RWPE2 (cell line): ENCODE measurements at regions not wholly inside any gene's neighbourhood (a gene's known extent, or its start where the extent isn't known, plus 50 kb on each side); places are given as distances from the start of the nearest gene placed in this dataset.

Experiments used
- ATAC-seq: fragments of 200-7000 bp; cut with Tn5 transposase; 3 replicates; pipeline ENCODE4 v1.9.1; 2021; ENCODE audit warnings: low read depth
- DNase-seq: peaks from one replicate; pipeline ENCODE4 v3.0.0-alpha.2; 2020; ENCODE audit warnings: low spot score
- H3K27ac ChIP-seq: fragments of 450-650 bp; 2 replicates; pipeline ENCODE4 v1.5.1; 2017; ENCODE audit warnings: mild to moderate bottlenecking; ENCODE audit not compliant: poor library complexity, severe bottlenecking
- H3K27me3 ChIP-seq: fragments of 250-450 bp; sonication (Bioruptor Pico); 2 replicates; pipeline ENCODE4 v1.5.1; 2021; ENCODE audit warnings: mild to moderate bottlenecking, moderate library complexity; ENCODE audit not compliant: insufficient read depth, poor library complexity, severe bottlenecking
- H3K36me3 ChIP-seq: fragments of 250-450 bp; sonication (Bioruptor Pico); 2 replicates; pipeline ENCODE4 v1.5.1; 2020; ENCODE audit warnings: low read depth, mild to moderate bottlenecking, moderate library complexity
- H3K4me1 ChIP-seq: fragments of 250-450 bp; sonication (Bioruptor Pico); 2 replicates; pipeline ENCODE4 v1.5.1; 2021; ENCODE audit warnings: mild to moderate bottlenecking, moderate library complexity; ENCODE audit not compliant: insufficient read depth, poor library complexity, severe bottlenecking
- H3K4me3 ChIP-seq: fragments of 250-450 bp; sonication (Bioruptor Pico); 2 replicates; pipeline ENCODE4 v1.5.1; 2021; ENCODE audit warnings: mild to moderate bottlenecking, moderate library complexity; ENCODE audit not compliant: severe bottlenecking
- H3K9me3 ChIP-seq: fragments of 250-450 bp; sonication (Bioruptor Pico); 2 replicates; pipeline ENCODE4 v1.5.1; 2021; ENCODE audit warnings: mild to moderate bottlenecking, moderate library complexity; ENCODE audit not compliant: severe bottlenecking
- TF ChIP-seq, protein P1 (sequence below): fragments of 450-650 bp; IDR thresholded peaks from one replicate; pipeline ENCODE4 v1.5.1; 2017; ENCODE audit warnings: mild to moderate bottlenecking, moderate library complexity; ENCODE audit not compliant: poor library complexity, severe bottlenecking

DNA sequence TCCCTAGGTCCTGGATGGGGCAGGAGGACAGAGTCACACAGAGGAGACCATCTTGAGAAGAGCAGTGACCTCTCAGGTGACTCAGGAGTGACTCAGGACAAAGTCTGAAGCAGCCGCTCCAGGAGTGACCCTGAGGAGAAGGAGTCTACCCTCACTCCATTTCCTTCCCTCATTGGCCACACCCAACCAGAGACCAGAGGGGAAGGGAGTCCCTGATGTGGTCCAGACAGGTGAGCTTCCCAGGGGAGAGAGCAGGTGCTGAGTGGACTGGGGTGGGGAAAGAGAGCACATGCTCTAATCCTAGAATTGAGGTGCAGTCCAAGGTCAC, 75.5 kb upstream of the MEDAG start:
- Histone ChIP-seq H3K4me1 (peaks cover 30% of the 10 kb centered on the region), H3K4me3 (no peak overlapping the region), H3K27me3 (no peaks in the 10 kb centered on the region), H3K36me3 (no peaks in the 10 kb centered on the region), H3K9me3 (no peaks in the 10 kb centered on the region), H3K27ac (peak overlapping the region; percentile 92)
- TF ChIP-seq, protein P1, sequence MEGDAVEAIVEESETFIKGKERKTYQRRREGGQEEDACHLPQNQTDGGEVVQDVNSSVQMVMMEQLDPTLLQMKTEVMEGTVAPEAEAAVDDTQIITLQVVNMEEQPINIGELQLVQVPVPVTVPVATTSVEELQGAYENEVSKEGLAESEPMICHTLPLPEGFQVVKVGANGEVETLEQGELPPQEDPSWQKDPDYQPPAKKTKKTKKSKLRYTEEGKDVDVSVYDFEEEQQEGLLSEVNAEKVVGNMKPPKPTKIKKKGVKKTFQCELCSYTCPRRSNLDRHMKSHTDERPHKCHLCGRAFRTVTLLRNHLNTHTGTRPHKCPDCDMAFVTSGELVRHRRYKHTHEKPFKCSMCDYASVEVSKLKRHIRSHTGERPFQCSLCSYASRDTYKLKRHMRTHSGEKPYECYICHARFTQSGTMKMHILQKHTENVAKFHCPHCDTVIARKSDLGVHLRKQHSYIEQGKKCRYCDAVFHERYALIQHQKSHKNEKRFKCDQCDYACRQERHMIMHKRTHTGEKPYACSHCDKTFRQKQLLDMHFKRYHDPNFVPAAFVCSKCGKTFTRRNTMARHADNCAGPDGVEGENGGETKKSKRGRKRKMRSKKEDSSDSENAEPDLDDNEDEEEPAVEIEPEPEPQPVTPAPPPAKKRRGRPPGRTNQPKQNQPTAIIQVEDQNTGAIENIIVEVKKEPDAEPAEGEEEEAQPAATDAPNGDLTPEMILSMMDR = no peak
- ATAC-seq (no peak), DNase-seq (no peak)

DNA sequence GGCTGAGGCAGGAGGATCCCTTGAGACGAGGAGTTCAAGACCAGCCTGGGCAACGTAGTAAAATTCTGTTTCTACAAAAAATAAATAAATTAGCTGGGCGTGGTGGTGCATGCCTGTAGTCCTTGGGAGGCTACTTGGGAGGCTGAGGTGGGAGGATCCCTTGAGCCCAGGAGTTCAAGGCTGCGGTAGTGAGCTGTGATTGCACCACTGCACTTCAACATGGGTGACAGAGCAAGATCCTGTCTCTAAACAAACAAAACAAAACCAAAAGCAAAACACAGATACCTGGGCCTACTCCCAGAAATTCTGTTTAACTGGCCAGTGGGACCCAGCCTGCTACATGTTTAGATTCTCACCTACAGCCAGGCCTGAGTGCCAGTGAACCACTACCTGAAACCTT, 74.6 kb upstream of the MEDAG start:
- H3K4me3 ChIP-seq = no peak overlapping the region
- peaks cover 30% of the 10 kb centered on the region for H3K4me1 ChIP-seq
- no peaks in the 10 kb centered on the region for H3K9me3 ChIP-seq
- H3K36me3 ChIP-seq = no peaks in the 10 kb centered on the region
- TF ChIP-seq, protein P1 = no peak
- peak overlapping the region; percentile 92 for H3K27ac ChIP-seq
- no peak for ATAC-seq
- no peaks in the 10 kb centered on the region for H3K27me3 ChIP-seq
- no peak for DNase-seq

DNA sequence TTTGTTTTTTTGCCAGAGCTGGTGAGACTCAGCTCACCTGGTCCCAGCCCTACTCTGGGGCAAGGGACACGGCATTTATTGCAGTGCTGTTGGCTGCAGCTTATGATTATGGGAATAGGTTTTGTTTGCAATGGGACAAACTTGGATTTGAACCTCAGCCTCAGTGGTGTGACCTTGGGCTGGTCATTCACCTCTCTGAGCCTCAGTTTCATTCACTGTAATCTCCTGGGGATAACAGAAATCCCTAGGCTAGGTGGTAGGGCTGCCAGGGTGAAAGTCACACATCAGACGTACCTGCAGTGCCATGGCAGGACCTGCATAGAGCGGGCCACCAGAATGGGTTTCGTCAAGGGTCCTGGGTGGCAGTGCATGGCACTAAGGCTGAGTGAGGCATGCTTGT, 73.7 kb upstream of the MEDAG start:
- Histone ChIP-seq H3K27ac (peak overlapping the region; percentile 92), H3K27me3 (no peaks in the 10 kb centered on the region), H3K4me3 (no peak overlapping the region), H3K9me3 (no peaks in the 10 kb centered on the region), H3K4me1 (peaks cover 30% of the 10 kb centered on the region), H3K36me3 (no peaks in the 10 kb centered on the region)
- no peak for ATAC-seq
- TF ChIP-seq, protein P1 = no peak
- DNase-seq = no peak

DNA sequence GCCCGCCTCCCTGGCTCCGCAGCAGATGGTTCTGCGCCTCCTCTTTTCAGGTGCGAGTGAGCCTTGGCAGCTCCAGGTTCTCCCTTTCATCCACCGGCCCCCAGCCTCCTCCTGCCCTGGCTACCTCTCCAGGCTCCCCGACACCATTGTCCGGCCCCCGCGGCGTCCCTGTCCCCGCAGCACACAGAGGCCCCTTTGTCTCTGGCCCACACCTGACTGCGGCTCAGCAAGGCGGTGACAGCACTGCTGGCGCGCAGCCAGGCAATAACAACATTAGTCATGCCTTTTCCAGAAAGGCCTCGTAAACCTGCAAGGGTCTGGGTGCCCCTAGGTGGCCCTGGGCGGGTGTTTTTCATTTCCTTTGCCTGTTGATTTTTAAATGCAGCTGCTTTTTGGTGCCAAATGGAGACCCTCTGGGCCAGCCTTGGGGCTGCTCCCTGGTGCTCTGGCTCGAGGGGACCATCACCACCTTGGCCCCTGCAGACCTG, 73.2 kb upstream of the MEDAG start:
- Histone ChIP-seq H3K9me3 (no peaks in the 10 kb centered on the region), H3K36me3 (no peaks in the 10 kb centered on the region), H3K4me3 (no peak overlapping the region), H3K4me1 (peaks cover 30% of the 10 kb centered on the region), H3K27me3 (no peaks in the 10 kb centered on the region), H3K27ac (peak overlapping the region; percentile 92)
- DNase-seq = peak; percentile 87
- TF ChIP-seq, protein P1 = no peak
- peak; percentile 66 for ATAC-seq

DNA sequence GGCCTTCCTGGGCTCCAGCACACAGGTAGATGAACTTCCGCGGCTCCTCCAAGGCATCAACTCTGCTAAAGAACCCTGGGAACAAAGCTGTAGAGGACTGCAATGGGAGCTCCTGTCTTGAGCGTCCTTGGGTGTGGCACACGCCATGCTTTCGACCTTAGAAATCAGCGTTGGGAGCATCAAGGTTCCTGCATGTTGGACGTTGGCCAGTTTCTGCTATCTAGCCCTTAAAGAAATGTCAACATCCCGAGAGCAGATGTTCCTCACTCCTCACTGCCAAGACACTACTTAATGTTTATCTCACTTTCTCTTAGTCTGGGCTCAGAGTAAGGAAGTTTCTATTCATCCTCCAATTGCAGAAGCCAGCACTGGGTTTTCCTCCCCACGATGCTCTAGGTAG, 70.6 kb upstream of the MEDAG start:
- Histone ChIP-seq H3K36me3 (no peaks in the 10 kb centered on the region), H3K4me3 (no peak overlapping the region)

More for the DNA sequence above, 70.6 kb upstream of the MEDAG start:
- Histone ChIP-seq H3K4me1 (peaks cover 18% of the 10 kb centered on the region), H3K9me3 (no peaks in the 10 kb centered on the region), H3K27me3 (no peaks in the 10 kb centered on the region), H3K27ac (no peak overlapping the region)
- TF ChIP-seq, protein P1 = no peak
- DNase-seq = no peak
- no peak for ATAC-seq
